ENCODE measurements at regions not wholly inside any gene's neighbourhood (a gene's known extent, or its start where the extent isn't known, plus 50 kb on each side); places are given as distances from the start of the nearest gene placed in this dataset.
"Not testable (repeated sequence)": the region's sequence is repeated elsewhere in the genome, so short reads cannot be mapped to it uniquely, and the experiment has no call there.

- no peak for TF ChIP-seq GATA1 (IDR thresholded peaks at IDR 0.05; ENCODE audit: low read depth, low read length)
- no peak for DNase-seq
These were observed 117.9 kb upstream of the PZP start for GRCh38 chr12:9326085-9326484.

DNA sequence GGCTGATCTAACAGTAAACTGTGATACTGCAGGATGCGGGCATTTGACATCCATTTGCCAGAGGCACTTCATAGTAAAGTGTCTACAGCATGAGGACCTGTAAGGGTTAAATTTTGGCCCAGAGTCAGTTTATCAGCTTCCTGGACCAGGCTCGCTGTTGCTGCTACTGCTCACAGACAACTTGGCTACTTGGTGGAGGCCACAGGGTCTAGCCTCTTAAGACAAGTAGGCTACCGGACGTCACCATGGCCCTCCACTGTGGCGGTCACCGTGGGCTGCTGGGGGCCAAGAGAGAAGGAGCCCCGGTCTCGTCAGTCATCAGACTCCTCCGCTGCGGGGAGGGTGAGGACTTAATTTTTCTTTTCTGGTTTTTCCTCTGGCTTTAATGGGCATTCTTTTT is 117.3 kb upstream of the PZP start:
- TF ChIP-seq POLR2A (IDR thresholded peaks at IDR 0.05; ENCODE audit: low read length) (no peak), GATA1 (IDR thresholded peaks at IDR 0.05; ENCODE audit: low read depth, low read length) (no peak)
- DNase-seq, result no peak

GRCh38 chr12:9324782-9325181 is 116.6 kb upstream of the PZP start:
- TF ChIP-seq POLR2A (IDR thresholded peaks at IDR 0.05; ENCODE audit: low read length) (no peak), GATA1 (IDR thresholded peaks at IDR 0.05; ENCODE audit: low read depth, low read length) (no peak)
- no peak for DNase-seq

GRCh38 chr12:9323144-9323681 is 115.0 kb upstream of the PZP start:
- TF ChIP-seq POLR2A (IDR thresholded peaks at IDR 0.05; ENCODE audit: low read length) (no peak), GATA1 (IDR thresholded peaks at IDR 0.05; ENCODE audit: low read depth, low read length) (no peak)
- no peak for DNase-seq

GRCh38 chr12:9319842-9320173 is 111.6 kb upstream of the PZP start:
- TF ChIP-seq POLR2A (IDR thresholded peaks at IDR 0.05; ENCODE audit: low read length) (no peak), GATA1 (IDR thresholded peaks at IDR 0.05; ENCODE audit: low read depth, low read length) (no peak)
- no peak for DNase-seq

DNA sequence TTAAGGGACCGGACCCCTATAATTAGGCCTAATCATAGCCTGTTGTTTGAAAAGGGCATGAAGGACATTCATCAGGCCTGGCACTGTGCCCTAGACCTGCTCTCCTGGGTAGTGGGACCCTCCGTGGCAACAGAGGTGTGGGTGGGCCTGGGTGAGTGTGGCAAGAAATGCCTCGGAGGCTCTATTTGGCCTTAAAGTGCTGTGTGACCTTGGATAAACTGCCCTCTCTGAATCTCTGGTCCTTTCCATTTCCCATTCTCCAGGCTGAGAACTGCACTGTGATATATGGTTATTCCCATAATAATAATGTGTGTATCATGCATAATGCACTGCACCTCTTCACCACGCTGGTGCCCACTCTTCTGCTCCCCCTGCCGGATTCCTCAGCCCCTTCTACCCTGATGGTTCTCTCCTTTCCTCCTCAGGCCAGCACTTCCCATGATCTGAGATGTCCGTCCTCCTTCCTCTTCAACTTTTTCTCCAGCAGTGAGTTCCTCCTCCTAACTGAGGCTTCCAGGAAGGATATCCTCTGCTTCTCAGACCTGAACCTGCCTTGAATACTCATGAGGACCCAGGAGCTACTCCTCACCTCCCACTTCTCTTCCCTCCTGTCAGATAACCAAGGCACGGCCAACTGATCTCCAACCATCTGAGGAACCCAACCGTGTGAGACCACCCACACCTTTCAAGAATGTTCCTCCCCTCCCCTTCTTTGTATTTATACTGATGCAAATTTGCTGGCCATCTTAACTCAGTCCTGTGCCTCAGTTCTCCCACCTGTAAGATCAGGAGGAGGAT is 111.0 kb upstream of the PZP start:
- TF ChIP-seq POLR2A (IDR thresholded peaks at IDR 0.05; ENCODE audit: low read length), result no peak
- no peak for TF ChIP-seq GATA1 (IDR thresholded peaks at IDR 0.05; ENCODE audit: low read depth, low read length)
- DNase-seq, result no peak

- not testable (repeated sequence) for DNase-seq
These were observed 105.3 kb upstream of the PZP start for GRCh38 chr12:9313479-9313878.

DNA sequence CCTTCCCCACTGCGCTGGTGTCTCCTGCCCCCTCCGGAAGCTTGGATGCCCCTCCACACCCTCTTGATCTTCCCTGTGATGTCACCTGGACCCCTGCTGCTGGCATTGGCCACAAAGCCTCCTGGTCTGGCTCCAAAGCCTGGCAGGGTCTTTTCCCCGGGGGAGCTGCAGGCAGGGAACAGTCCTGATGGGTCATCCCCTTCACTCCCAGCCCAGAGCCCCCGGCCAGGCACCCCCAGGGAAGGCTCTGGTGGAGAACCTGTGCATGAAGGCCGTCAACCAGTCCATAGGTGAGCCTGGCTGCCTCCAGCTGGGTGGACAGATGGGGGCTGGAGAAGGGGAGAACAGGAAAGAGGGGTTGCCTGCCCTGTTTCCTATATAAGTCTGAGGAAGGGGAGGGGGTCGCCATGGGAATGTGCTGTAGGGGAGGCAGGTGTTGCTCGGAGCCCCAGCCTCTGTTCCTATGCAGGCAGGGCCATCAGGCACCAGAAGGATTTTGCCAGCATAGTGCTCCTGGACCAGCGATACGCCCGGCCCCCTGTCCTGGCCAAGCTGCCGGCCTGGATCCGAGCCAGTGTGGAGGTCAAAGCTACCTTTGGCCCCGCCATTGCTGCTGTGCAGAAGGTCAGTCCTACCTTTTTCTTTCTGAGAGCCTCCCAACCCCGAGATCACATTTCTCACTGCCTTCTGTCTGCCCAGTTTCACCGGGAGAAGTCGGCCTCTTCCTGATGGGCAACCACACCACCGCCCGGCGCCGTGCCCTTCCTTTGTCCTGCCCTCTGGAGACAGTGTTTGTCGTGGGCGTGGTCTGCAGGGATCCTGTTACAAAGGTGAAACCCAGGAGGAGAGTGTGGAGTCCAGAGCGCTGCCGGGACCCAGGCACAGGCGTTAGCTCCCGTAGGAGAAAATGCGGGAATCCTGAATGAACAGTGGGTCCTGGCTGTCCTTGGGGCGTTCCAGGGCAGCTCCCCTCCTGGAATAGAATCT is 104.5 kb upstream of the PZP start:
- DNase-seq, result not testable (repeated sequence)

DNA sequence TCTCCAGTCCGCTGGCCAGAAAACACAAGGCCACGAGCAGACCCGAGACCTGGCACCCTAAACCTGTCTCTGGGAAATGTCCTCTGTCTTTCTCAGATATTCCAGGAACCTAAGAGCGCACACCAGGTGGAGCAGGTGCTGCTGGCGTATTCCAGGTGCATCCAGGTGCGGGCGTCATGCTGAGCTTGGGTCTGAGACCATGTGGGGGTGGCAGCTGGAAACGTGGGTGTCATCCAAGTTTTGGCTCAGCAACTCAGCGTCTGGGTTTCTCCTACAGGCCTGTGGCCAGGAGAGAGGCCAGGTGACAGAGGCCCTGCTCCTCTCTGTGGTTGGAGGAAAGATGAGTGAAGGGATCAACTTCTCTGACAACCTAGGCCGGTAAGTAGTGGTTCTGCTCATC is 103.3 kb upstream of the PZP start:
- not testable (repeated sequence) for DNase-seq

DNA sequence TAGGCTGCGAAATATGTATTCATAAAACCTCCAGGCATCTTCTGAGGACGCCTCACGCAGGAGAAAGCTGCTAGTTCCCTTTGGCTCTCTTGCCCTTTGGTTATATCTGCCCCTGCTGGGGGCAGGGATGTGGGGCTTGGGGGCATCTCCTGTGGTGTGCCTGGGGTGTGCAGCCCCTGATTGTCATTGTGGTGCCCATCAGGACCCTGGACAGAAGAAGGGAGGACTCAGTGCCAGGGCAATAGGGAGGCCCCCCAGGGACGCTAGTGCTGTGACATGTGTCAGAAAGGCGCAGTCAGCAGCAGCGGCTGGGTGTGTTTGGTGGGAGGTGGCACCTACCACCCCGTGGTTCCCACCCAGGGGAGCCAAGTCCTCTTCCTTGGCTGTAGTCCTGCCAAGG is 102.5 kb upstream of the PZP start:
- not testable (repeated sequence) for DNase-seq

- DNase-seq, result not testable (repeated sequence)
These were observed 101.6 kb upstream of the PZP start for GRCh38 chr12:9309749-9310148.

- not testable (repeated sequence) for DNase-seq
These were observed 100.5 kb upstream of the PZP start for GRCh38 chr12:9308745-9309144.

- DNase-seq, result not testable (repeated sequence)
These were observed 100.0 kb upstream of the PZP start for GRCh38 chr12:9308163-9308562.

GRCh38 chr12:9307255-9307654 is 99.1 kb upstream of the PZP start:
- not testable (repeated sequence) for DNase-seq

GRCh38 chr12:9306004-9306403 is 97.8 kb upstream of the PZP start:
- not testable (repeated sequence) for DNase-seq

DNA sequence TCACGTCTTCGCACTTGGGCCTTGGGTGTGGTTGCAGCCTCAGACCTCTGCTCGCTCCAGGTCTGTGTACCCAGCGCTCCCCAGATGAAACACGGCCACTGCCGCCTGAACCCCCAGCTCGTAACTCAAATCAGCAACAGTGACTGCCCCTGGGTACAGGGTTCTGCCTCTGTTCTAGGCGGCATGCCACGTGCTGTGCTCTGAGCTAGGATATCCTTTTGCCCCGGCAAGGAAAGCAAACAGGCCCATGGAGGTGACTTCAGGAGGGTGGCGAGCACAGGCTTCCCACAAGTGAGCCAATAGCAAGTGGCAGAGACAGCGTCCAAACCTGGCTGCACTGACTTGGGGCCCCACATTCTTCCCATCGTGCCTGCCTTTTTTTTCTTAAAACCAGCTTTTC is 96.3 kb upstream of the PZP start:
- not testable (repeated sequence) for DNase-seq

DNA sequence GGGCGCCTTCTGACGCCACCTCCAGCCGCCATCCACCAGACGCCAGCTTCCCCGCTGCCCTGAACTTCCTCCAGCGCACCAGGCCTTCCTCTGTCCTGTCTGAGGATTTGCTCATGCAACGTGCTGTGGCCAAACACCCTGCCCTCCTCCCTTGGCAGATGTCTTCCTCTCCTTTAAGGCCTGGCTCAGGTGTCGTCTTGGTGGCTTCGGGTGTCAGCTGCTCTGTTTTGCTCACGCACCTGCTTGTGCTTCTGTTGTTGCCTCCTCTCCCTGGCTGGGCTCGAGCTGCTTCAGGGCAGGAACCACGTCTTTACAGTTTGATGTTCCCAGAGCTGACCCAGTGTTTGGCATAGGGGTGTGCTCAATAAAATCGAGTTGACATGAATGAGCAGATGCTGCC is 87.7 kb upstream of the PZP start:
- DNase-seq, result not testable (repeated sequence)

DNA sequence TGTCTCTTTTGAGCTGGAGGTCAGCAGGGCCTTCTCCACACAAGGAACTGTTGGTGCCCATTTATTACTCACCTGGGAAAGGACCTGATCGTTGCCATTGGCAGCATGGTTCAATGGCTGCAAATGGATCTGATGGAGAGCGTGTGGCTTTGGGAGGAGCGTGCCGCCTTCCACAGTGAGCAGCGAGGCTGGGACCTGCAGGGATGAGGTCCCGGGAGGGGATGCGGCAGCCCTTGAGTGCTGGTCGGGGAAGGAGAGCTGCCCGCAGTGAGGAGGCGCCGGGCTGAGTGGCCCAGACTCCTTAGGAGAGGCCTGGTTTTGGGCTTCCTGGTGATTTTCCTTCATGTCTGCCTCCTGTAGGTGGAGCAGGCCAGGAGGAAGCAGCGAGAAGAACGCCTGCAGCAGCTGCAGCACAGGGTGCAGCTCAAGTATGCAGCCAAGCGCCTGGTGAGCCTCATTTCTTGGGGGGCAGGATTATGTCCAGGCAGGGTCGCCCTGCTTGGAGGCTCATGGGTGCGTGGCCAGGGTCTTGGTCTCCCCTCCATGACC is 86.0 kb upstream of the PZP start:
- not testable (repeated sequence) for DNase-seq

- DNase-seq, result not testable (repeated sequence)
These were observed 85.2 kb upstream of the PZP start for GRCh38 chr12:9293391-9293790.

- not testable (repeated sequence) for DNase-seq
These were observed 81.8 kb upstream of the PZP start for GRCh38 chr12:9289984-9290383.

DNA sequence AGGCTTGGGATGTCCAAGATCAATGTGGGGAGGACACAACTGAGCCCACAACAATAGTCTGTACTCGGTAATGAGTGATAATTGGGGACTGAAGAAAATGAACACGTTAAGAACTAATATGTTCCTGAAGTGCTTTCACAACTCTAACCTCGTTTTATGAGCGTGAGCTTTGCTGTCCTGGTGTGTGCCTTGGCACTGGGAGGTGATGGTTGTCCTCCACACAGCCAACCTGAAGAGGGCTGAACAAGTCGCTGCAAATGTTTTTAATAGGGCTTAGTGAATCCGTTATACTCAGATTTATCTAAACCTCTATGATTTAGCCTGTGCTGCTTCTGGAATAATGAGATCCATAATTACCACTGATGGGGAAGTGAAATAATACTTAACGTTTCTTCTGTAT is 76.5 kb upstream of the PZP start:
- DNase-seq, result not testable (repeated sequence)

Data from erythroblast (primary cell).